HFFc6 (cell line): ENCODE measurements at regions not wholly inside any gene's neighbourhood (a gene's known extent, or its start where the extent isn't known, plus 50 kb on each side); places are given as distances from the start of the nearest gene placed in this dataset.

Experiments
- DNase-seq: peaks from one replicate; pipeline ENCODE4 v3.0.0-alpha.2; 2018
- H3K27ac Mint-ChIP-seq: 2 replicates; pipeline ENCODE4 v1.8.0; 2020; ENCODE audit warnings: mild to moderate bottlenecking, mixed read lengths
- H3K27me3 Mint-ChIP-seq: 2 replicates; pipeline ENCODE4 v1.8.0; 2021; ENCODE audit warnings: mild to moderate bottlenecking, moderate library complexity, mixed read lengths; ENCODE audit not compliant: insufficient read depth
- H3K36me3 Mint-ChIP-seq: 2 replicates; pipeline ENCODE4 v1.8.0; 2021; ENCODE audit warnings: low read depth, mixed read lengths
- H3K4me1 Mint-ChIP-seq: 2 replicates; pipeline ENCODE4 v1.8.0; 2020; ENCODE audit warnings: low read depth, mixed read lengths
- H3K4me3 Mint-ChIP-seq: 2 replicates; pipeline ENCODE4 v1.8.0; 2020; ENCODE audit warnings: mild to moderate bottlenecking, moderate library complexity, mixed read lengths
- H3K9me3 Mint-ChIP-seq: 2 replicates; pipeline ENCODE4 v1.8.0; 2020; ENCODE audit warnings: mild to moderate bottlenecking, mixed read lengths
- CTCF ChIP-seq: fragments of 200-600 bp; sonication (generic); IDR thresholded peaks from 2 replicates; pipeline ENCODE4 v1.5.0; 2021; ENCODE audit warnings: antibody characterized with exemption, mild to moderate bottlenecking

GRCh38 chr2:172248785-172249187, 146.1 kb upstream of the DLX2 start:
- DNase-seq: peak; percentile 70
- TF ChIP-seq CTCF: no peak
- peak overlapping the region; percentile 92 for H3K27ac Mint-ChIP-seq
- H3K4me1 Mint-ChIP-seq: peaks cover 100% of the 10 kb centered on the region
- H3K9me3 Mint-ChIP-seq: no peaks in the 10 kb centered on the region
- peak overlapping the region; percentile 68 for H3K4me3 Mint-ChIP-seq
- H3K36me3 Mint-ChIP-seq: peaks cover 14% of the 10 kb centered on the region
- H3K27me3 Mint-ChIP-seq: no peaks in the 10 kb centered on the region

GRCh38 chr2:172249334-172249733, 146.6 kb upstream of the DLX2 start:
- Mint-ChIP-seq H3K27ac (peak overlapping the region; percentile 92), H3K27me3 (no peaks in the 10 kb centered on the region), H3K4me1 (peaks cover 100% of the 10 kb centered on the region), H3K9me3 (no peaks in the 10 kb centered on the region), H3K36me3 (peaks cover 14% of the 10 kb centered on the region), H3K4me3 (peak overlapping the region; percentile 68)
- DNase-seq: peak; percentile 64
- TF ChIP-seq CTCF: no peak

GRCh38 chr2:172249986-172250385, 147.3 kb upstream of the DLX2 start:
- peaks cover 14% of the 10 kb centered on the region for H3K36me3 Mint-ChIP-seq
- peak overlapping the region; percentile 92 for H3K27ac Mint-ChIP-seq
- DNase-seq: peak; percentile 86
- H3K9me3 Mint-ChIP-seq: no peaks in the 10 kb centered on the region
- no peaks in the 10 kb centered on the region for H3K27me3 Mint-ChIP-seq
- peak overlapping the region; percentile 68 for H3K4me3 Mint-ChIP-seq
- H3K4me1 Mint-ChIP-seq: peaks cover 100% of the 10 kb centered on the region
- no peak for TF ChIP-seq CTCF

GRCh38 chr2:172251231-172251630, 148.5 kb upstream of the DLX2 start:
- Mint-ChIP-seq H3K4me3 (peak overlapping the region; percentile 68), H3K9me3 (no peaks in the 10 kb centered on the region), H3K27me3 (no peaks in the 10 kb centered on the region), H3K4me1 (peaks cover 88% of the 10 kb centered on the region), H3K36me3 (peaks cover 14% of the 10 kb centered on the region), H3K27ac (peak overlapping the region; percentile 92)
- peak; percentile 56 for DNase-seq
- no peak for TF ChIP-seq CTCF

- Mint-ChIP-seq H3K9me3 (no peaks in the 10 kb centered on the region), H3K4me3 (no peak overlapping the region), H3K4me1 (peaks cover 87% of the 10 kb centered on the region), H3K36me3 (peaks cover 5% of the 10 kb centered on the region), H3K27me3 (no peaks in the 10 kb centered on the region), H3K27ac (peak overlapping the region; percentile 92)
- no peak for DNase-seq
- no peak for TF ChIP-seq CTCF
Measured at GRCh38 chr2:172252154-172252553, 149.5 kb upstream of the DLX2 start.
